Fibroblast of gingiva (primary cell): ENCODE measurements at regions not wholly inside any gene's neighbourhood (a gene's known extent, or its start where the extent isn't known, plus 50 kb on each side); places are given as distances from the start of the nearest gene placed in this dataset.

Experiments used
- DNase-seq: peaks from one replicate; pipeline ENCODE4 v3.0.0-alpha.2; 2011; ENCODE audit warnings: low read depth

GRCh38 chr15:70159001-70159712 is 61.4 kb upstream of the TLE3 start:
- no peak for DNase-seq

- no peak for DNase-seq
Measured at GRCh38 chr15:70158309-70159000, 60.7 kb upstream of the TLE3 start.

GRCh38 chr15:70156671-70157271 is 59.1 kb upstream of the TLE3 start:
- DNase-seq, result peak; percentile 44

- DNase-seq, result no peak
Measured at GRCh38 chr15:70154718-70155347, 57.1 kb upstream of the TLE3 start.

- DNase-seq, result no peak
Measured at GRCh38 chr15:70153921-70154717, 56.4 kb upstream of the TLE3 start.

- no peak for DNase-seq
Measured at GRCh38 chr15:70152070-70152480, 54.4 kb upstream of the TLE3 start.

DNA sequence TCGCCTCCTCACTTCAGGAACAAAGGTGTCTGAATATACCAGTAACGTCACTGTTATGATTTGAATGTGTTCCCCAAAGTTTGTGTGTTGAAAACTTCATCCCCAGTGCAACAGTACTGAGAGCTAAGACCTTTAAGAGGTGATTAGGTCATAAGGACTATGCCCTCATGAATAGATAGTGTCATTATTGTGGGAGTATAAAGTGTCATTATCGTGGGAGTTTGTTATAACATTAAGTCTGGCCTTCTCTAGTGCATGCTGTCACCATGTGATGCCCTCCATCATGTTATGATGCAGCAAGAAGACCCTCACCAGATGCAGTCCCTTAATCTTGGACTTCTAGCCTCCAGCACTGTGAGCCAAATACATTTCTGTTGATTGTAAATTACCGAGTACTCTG is 53.7 kb upstream of the TLE3 start:
- no peak for DNase-seq

DNA sequence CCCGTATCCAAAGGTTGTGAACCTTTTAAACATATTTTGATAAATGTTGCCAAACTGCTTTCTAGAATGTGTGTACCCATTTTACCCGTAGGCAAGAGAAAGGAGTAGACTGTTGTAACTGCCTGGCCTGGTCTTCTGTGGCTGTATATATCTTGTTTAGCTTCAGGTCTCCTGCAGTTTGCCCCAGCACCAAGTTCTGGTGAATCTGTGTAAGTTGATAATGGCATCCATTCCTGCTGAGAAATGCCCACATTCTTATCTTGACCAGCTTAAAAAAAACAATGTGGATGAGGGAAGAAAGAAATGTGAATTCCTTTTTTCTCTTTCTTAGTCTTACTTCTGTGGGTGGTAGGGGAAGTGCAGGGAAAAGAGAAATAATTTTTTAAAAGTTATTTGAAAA is 53.3 kb upstream of the TLE3 start:
- DNase-seq, result no peak

DNA sequence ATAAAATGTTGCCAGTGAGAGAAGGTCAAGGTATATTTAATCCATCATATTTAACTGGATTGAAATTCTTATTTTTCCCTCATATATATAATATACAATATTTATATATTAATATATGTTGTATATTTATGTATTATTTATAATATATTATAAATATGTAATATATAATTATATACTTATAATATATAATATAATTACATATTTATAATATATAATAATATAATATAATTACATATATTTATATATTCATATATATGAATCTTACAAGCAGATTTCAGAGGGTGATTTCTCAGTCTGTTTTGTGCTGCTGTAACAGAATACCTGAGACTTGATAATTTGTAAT is 52.7 kb upstream of the TLE3 start:
- DNase-seq, result no peak

DNA sequence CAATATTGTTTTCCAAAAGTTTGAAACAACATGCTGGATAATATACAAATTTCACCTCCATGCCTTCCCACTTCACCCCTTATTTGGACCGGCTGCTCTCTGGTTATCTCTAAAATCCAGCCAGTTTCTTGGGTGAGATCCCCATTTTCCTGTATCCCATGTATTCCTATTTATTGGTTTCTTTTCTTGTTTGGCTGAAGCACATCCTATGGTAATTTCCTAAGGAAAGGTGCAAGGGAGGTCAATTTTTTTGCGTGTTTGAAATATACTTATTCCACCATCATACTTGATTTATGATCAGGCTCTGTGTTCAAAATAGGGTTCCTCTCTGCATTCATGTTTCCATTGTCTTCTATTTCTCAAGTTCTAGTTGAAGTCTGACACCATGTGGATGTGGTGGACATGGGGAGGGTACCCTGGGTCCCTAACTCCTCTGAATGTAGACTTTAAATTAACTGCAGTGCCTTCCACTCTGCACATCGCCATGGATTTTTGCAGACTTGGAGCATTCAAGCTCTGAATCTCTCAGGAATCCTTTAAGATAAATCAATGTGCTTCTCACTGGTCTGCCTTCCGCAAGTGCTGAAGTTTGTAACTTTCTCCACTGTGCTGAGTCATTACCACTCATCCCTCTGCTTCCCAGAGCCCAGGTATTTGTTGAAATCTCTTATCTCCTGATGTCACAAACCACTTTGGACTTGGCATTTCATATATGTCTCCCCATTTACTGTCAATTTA is 52.1 kb upstream of the TLE3 start:
- DNase-seq, result no peak

- no peak for DNase-seq
Measured at GRCh38 chr15:70147778-70148177, 50.1 kb upstream of the TLE3 start.
